Pancreas (tissue), 10 donors: ENCODE measurements at regions not wholly inside any gene's neighbourhood (a gene's known extent, or its start where the extent isn't known, plus 50 kb on each side); places are given as distances from the start of the nearest gene placed in this dataset.
"Not testable (repeated sequence)": the region's sequence is repeated elsewhere in the genome, so short reads cannot be mapped to it uniquely, and the experiment has no call there.

Source experiments
- ATAC-seq, 4 donors: fragments of 200-7000 bp; cut with Tn5 transposase; one replicate each; pipeline versions ENCODE4 v1.8.0 to v1.9.1; 2020; ENCODE audit warnings: mild to moderate bottlenecking in 4 of 4, moderate library complexity in 4 of 4
- DNase-seq, 6 donors: peaks; one replicate each; pipeline ENCODE4 v3.0.0-alpha.2; 2020
- FAIRE-seq: peaks from 2 replicates; lab custom pipeline; 2012; peaks lifted over from hg19 to GRCh38; lab: Jason Lieb, UNC
- H3K27ac ChIP-seq, 4 donors: fragments of 200-600 bp; sonication (generic); 1 replicate in 3 of 4; 2 replicates in 1 of 4; pipeline versions ENCODE4 v1.5.0 to v1.8.0; 2020
- H3K27me3 ChIP-seq, 4 donors: fragments of 200-600 bp; one replicate each; pipeline ENCODE4 v1.8.0; 2021
- H3K36me3 ChIP-seq, 3 donors: fragments of 200-600 bp; sonication (generic) in 1 of 3; one replicate each; pipeline versions ENCODE4 v1.5.0 to v1.8.0; 2020 to 2021
- H3K4me1 ChIP-seq, 3 donors: fragments of 200-600 bp; one replicate each; pipeline ENCODE4 v1.8.0; 2021
- H3K4me3 ChIP-seq, 4 donors: fragments of 200-600 bp; sonication (generic) in 2 of 4; one replicate each; pipeline versions ENCODE4 v1.5.0 to v1.8.0; 2020 to 2021
- H3K9me3 ChIP-seq, 4 donors: fragments of 200-600 bp; one replicate each; pipeline ENCODE4 v1.8.0; 2021
- CTCF ChIP-seq, 4 donors: fragments of 200-600 bp; sonication (generic) in 3 of 4; IDR thresholded peaks; one replicate each; pipeline versions ENCODE4 v1.5.0 to v1.8.0; 2021; ENCODE audit warnings: antibody characterized with exemption in 4 of 4
- WGBS, 2 donors: extraction: QIAGEN DNeasy Blood & Tissue Kit; methylation state at CpG; one replicate each; pipeline ENCODE4 v1.1.7; 2013; 5-methylcytosine and 5-hydroxymethylcytosine counted together
- intact Hi-C, 3 donors: fragments of 100-400 bp; cut with DNase I; formaldehyde crosslinking; loops; one replicate each; pipeline versions ENCODE4 v1.11.1 to v1.14.2; 2022
- donor health status: healthy with polysubstance abuse.
- donor health status: DM: no; HTN: no; CAD: no; lungs with moderate emphysema.
- donor health status: DM: no; HTN: no; CAD: no.
- donor health status: control.
- donor health status: control.
- donor health status: Bipolar disorder and iron deficiency.
- donor health status: DM: yes; HTN: yes; CAD: no.
- donor health status: DM: no; HTN: no; CAD: no.
- donor health status: DM: no; HTN: no; CAD: no.
- donor health status: DM: yes; HTN: yes; CAD: no.

DNA sequence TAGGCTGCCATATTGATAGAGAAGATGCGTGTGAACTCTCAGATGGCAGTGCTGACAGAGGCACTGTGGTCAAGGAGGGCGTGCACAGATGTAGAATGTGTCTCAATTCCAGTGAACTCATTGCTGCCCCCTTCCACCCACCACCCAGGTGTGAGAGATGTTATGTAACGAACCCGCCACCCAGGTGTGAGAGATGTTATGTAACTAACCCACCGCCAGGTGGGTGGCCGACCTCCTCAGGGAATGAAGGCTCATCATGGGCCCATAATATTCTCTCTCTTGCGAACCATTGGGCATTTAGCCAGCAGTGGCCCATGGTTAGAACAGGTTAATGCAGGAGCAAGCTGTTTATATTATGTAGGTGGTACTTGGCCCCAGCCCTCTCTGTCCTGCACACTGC is 140.4 kb upstream of the MTPN start:
- FAIRE-seq (no peak), DNase-seq (no peak), ATAC-seq (no peak)
- Histone ChIP-seq H3K27ac (no peak overlapping the region), H3K9me3 (no peaks in the 10 kb centered on the region), H3K4me3 (no peak overlapping the region), H3K4me1 (no peaks in the 10 kb centered on the region), H3K36me3 (no peaks in the 10 kb centered on the region), H3K27me3 (no peaks in the 10 kb centered on the region)
- TF ChIP-seq CTCF (IDR thresholded peaks at IDR 0.05): no peak
- intact Hi-C loops: no loop called here
- whole genome bisulfite sequencing, 2 donors: 86 to 91% methylated on average over 7 of the region's 7 CpGs

DNA sequence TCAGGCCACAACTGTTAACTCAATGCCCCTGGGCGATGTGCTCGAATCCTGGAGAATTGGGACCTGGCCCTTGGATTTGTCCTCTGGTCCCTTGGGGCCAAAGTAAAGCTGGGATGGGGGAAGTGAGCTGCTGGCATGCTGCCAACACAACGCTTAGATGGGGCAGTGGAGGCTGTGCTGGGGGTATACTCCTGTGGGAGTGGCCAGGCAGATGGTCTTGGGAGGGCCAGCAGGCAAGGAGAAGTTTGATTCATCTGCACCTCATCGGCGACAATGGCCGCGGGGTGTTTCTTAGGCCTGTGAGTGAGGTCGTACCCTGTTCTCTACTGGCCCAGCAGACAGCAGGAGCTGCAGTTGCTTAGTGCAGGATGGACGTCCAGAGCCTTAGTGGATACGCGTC is 139.0 kb upstream of the MTPN start:
- no peaks in the 10 kb centered on the region for H3K36me3 ChIP-seq
- no peak overlapping the region for H3K27ac ChIP-seq
- ATAC-seq (no peak), DNase-seq (peak in 2 of 6 donors; percentile 56 to 66), FAIRE-seq (no peak)
- no peaks in the 10 kb centered on the region for H3K27me3 ChIP-seq
- no peaks in the 10 kb centered on the region for H3K4me1 ChIP-seq
- no peaks in the 10 kb centered on the region for H3K9me3 ChIP-seq
- intact Hi-C loops: no loop called here
- TF ChIP-seq CTCF (IDR thresholded peaks at IDR 0.05): no peak
- no peak overlapping the region for H3K4me3 ChIP-seq
- WGBS, 2 donors: 69 to 83% methylated on average over 11 of the region's 11 CpGs

- H3K27me3 ChIP-seq: no peaks in the 10 kb centered on the region
- H3K4me1 ChIP-seq: no peaks in the 10 kb centered on the region
- H3K9me3 ChIP-seq: no peaks in the 10 kb centered on the region
- WGBS, 2 donors: 42 to 57% methylated on average over 21 of the region's 21 CpGs
- H3K27ac ChIP-seq: no peak overlapping the region
- DNase-seq (peak in 5 of 6 donors; percentile 9 to 74 (median 54)), ATAC-seq (peak; percentile 68 to 89 (median 82)), FAIRE-seq (no peak)
- no peaks in the 10 kb centered on the region for H3K36me3 ChIP-seq
- peak; percentile 57 to 77 (median 64) for TF ChIP-seq CTCF (IDR thresholded peaks at IDR 0.05)
- H3K4me3 ChIP-seq: no peak overlapping the region
- intact Hi-C loops: no loop called here
These were observed 138.0 kb upstream of the MTPN start for GRCh38 chr7:136114966-136115762.

DNA sequence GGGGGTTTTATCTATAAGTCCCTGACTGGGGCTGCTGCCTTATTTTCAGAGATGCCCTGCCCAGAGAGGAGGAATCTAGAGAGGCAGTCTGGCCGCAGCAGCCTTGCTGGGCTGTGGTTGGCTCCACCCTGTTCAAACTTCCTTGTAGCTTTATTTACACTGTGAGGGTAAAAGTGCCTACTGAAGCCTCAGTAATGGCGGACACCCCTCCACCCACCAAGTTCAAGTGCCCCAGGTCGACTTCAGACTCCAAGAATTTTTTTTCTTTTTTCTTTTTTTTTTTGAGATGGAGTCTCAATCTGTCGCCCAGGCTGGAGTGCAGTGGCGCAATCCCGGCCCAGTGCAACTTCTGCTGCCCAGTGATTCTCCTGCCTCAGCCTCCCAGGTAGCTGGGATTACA is 137.3 kb upstream of the MTPN start:
- not testable (repeated sequence) for DNase-seq

GRCh38 chr7:136109037-136109436 is 131.9 kb upstream of the MTPN start:
- H3K36me3 ChIP-seq, ATAC-seq, FAIRE-seq, H3K4me1 ChIP-seq, DNase-seq, H3K27ac ChIP-seq, H3K4me3 ChIP-seq, H3K9me3 ChIP-seq, H3K27me3 ChIP-seq, intact Hi-C loops: not testable (repeated sequence)
- 25 to 57% methylated on average over 1 of the region's 1 CpG for WGBS, 2 donors

More for the DNA sequence above, 137.3 kb upstream of the MTPN start:
- WGBS, 2 donors: 53 to 77% methylated on average over 6 of the region's 6 CpGs
- H3K4me1 ChIP-seq, H3K36me3 ChIP-seq, H3K9me3 ChIP-seq, H3K4me3 ChIP-seq, ATAC-seq, H3K27me3 ChIP-seq, H3K27ac ChIP-seq, intact Hi-C loops, FAIRE-seq: not testable (repeated sequence)

DNA sequence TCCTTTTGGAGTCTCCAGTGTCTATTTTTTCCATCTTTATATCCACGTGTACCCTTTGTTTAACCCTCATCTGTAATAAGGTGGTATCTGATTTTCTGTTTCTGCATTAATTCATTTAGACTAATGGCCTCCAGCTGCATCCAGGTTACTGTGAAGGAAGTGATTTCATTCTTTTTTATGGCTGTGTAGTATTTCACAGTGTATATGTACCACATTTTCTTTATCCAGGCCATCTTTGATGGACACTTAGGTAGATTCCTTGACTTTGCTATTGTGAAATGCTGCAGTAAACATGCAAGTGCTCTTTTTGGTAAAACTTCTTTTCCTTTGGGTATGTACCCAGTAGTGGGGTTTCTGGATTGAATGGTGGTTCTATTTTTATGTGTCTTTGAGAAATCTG is 128.0 kb upstream of the MTPN start:
- Histone ChIP-seq H3K4me3 (no peak overlapping the region), H3K9me3 (no peaks in the 10 kb centered on the region), H3K36me3 (no peaks in the 10 kb centered on the region), H3K27ac (no peak overlapping the region), H3K4me1 (no peaks in the 10 kb centered on the region), H3K27me3 (no peaks in the 10 kb centered on the region)
- WGBS, 2 donors: 68 to 79% methylated on average over 1 of the region's 1 CpG
- FAIRE-seq: no peak
- intact Hi-C loops: no loop called here
- no peak for ATAC-seq
- no peak for DNase-seq
- TF ChIP-seq CTCF (IDR thresholded peaks at IDR 0.05): no peak
